22Rv1 (cell line): ENCODE measurements at regions not wholly inside any gene's neighbourhood (a gene's known extent, or its start where the extent isn't known, plus 50 kb on each side); places are given as distances from the start of the nearest gene placed in this dataset.

Experiments
- H3K27ac ChIP-seq: fragments of 450-650 bp; 2 replicates; pipeline ENCODE4 v1.5.1; 2017
- ZFX ChIP-seq: fragments of 450-650 bp; IDR thresholded peaks from 2 replicates; pipeline ENCODE4 v1.6.1; 2017; ENCODE audit warnings: antibody characterized with exemption, borderline replicate concordance
- TF ChIP-seq, protein P1 (sequence below): fragments of 450-650 bp; IDR thresholded peaks from 2 replicates; pipeline ENCODE4 v1.5.1; 2017; ENCODE audit warnings: mild to moderate bottlenecking

DNA sequence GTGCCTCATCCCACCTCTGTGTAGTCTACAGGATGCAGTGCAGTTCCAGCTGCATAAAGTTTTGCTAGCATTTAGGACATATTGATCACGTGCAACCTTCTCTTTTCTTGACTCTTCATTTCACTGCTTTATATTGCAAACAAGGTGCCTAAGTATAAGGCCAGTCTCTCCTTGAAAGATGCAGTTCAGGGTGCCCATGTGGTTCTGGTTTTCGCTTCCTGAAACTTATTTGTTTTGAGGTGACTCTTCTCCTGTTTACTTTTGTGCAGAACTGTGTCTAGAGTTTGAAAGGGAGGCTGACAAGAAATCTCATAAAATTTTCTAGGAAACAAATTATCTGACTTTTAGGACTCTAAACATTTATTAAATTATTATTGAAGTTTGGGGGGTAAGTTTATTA lies 189.9 kb downstream of the UBE2E3 start:
- H3K27ac ChIP-seq, result no peak overlapping the region
- TF ChIP-seq, protein P1, sequence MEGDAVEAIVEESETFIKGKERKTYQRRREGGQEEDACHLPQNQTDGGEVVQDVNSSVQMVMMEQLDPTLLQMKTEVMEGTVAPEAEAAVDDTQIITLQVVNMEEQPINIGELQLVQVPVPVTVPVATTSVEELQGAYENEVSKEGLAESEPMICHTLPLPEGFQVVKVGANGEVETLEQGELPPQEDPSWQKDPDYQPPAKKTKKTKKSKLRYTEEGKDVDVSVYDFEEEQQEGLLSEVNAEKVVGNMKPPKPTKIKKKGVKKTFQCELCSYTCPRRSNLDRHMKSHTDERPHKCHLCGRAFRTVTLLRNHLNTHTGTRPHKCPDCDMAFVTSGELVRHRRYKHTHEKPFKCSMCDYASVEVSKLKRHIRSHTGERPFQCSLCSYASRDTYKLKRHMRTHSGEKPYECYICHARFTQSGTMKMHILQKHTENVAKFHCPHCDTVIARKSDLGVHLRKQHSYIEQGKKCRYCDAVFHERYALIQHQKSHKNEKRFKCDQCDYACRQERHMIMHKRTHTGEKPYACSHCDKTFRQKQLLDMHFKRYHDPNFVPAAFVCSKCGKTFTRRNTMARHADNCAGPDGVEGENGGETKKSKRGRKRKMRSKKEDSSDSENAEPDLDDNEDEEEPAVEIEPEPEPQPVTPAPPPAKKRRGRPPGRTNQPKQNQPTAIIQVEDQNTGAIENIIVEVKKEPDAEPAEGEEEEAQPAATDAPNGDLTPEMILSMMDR, result no peak
- TF ChIP-seq ZFX, result no peak

DNA sequence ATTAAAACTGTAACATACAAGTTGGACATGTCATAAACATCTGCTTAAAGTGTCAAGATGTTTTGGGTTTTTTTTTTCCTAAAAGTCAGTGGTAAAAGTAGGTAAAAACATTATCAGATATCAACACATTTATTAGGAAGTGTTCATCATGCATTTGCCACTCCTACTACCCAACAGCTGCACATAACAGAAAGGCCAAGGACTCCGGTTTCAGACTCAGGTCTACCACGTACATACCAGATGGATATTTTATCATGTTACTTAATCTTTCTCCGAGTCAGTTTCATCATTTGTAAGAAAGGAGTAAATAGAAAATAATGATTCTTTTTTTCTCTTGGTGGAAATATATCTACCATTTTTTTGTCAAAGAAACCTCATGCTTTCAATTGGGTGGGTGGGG lies 192.3 kb downstream of the UBE2E3 start:
- TF ChIP-seq, protein P1, result no peak
- TF ChIP-seq ZFX, result no peak
- no peak overlapping the region for H3K27ac ChIP-seq

DNA sequence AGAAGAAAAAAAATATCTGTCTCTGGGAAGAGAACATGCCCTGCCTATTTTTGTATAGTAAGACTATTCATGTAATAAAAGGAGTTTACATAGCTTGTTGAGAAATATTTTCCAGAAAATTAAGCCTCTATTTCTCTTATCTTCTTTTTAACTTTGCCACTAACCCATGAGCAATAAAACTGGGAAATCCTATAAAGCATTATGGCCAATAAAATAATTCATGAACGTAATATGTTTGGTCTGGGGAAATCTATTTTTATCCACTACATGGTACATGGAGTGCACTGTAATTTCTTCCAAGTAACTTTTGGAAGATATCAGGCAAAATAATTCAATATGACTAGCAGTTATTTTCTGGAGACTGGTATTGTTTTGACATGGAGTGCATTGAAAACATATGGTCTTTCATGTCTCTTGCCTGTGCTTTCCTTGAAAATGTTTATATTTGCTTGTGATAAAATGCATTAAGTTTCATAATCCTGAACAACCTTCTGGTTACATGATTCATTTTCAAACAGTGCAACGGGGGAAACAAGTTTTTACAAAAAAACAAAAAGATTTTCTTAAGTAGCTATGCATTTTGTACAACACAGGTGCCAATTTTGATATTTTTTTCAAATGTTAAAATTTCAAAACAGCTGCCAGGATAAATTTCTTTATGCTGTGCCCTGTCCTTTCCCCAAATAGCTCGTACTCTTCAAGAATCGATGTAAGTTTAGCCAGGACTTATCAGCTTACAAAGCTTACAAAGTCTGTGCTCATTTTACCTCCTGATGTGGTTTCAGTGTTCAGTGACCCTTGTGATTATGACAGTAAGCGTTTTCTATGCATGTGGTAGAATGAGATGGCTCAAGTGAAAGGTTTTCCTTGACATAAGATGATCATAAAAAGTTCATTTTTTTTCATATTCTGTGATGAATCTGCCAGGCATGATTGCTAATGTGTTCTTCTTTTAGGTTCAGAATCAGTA lies 194.5 kb downstream of the UBE2E3 start:
- no peak overlapping the region for H3K27ac ChIP-seq
- TF ChIP-seq, protein P1, result no peak
- no peak for TF ChIP-seq ZFX

DNA sequence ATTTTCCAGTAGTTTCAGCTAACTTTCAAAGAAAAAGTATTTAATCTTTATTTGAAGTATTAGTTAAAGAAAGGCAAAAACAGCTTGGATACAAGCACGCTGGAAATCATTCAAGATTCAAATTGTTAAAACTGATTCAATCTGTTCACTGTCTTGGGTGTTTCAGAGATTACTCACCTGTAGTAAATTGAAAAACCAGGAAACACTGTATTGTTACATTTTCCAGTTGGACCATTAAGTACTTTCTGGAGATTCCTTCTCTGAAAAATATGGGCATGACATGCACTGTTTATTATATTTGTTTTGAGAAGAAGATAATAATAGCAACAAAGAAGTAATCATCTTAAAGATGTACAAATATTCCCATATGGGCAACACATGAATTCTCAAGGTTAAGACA lies 196.1 kb downstream of the UBE2E3 start:
- H3K27ac ChIP-seq, result no peak overlapping the region
- no peak for TF ChIP-seq ZFX
- TF ChIP-seq, protein P1, result no peak

DNA sequence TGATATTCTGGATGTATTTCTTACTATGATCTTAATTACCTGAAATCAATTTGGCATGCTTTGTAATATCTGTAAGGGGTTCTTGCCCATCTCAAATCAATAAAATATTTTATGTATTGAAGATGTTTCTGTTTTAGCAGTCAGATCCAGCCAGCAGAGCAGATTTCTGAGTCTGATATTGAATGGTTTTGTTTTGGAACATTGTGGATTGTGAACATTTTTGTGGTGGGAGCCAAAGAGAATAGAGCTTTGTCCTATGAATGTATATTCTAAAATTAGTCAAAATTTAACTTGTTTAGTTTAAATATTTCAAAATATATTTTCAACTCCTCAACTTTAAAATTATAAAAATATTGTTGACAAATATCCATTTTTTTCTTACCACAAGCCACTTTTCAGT lies 197.0 kb downstream of the UBE2E3 start:
- H3K27ac ChIP-seq, result no peak overlapping the region
- TF ChIP-seq ZFX, result no peak
- TF ChIP-seq, protein P1, result no peak

DNA sequence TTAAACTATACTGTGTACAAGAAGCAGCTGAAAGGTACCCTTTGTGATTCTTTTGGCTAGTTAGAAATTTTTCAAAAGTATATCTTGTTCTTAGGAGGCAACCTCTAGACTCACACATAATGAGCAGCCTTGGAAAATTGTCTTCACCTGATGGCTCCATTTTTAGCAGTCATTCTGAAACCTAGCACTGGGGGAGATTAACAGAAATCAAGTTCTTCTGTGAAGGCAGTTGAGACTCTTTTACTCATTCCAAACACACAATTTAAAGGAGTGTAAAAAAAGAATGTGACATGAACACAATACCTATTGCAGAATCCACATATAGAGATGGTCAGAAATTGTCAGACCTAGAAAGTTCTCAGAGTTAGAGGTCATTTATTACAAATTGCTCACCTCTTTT lies 197.7 kb downstream of the UBE2E3 start:
- TF ChIP-seq, protein P1, result no peak
- no peak for TF ChIP-seq ZFX
- no peak overlapping the region for H3K27ac ChIP-seq

DNA sequence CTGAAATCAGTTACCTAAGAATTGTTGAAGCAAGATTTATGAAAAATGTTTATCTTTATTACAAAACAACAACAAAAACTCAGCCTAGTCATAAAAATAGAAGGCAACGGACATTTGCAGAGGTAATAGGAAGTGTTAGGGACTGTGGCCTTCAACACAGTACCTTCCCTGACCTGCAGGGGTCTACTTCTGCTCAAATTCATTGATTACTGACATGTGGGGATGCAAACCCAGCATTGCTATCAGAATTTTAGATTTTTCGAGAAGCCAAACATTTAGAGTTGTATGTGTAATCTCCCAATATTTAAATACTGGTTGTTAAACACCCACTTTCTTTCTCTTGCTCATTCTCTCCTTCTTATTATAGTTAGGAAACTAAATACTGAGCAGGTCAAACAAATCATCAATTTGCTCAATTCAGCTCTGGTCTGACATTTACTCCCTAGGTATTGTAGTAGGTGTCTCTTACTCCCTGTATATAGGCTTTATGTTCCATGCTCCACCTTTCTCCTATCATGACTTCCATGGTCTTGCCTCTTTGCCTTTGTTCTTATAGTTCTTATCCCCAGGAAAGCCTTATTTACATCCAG lies 198.5 kb downstream of the UBE2E3 start:
- no peak for TF ChIP-seq ZFX
- TF ChIP-seq, protein P1, result peak; percentile 55
- no peak overlapping the region for H3K27ac ChIP-seq
